HL-60 (cell line): ENCODE measurements at regions not wholly inside any gene's neighbourhood (a gene's known extent, or its start where the extent isn't known, plus 50 kb on each side); places are given as distances from the start of the nearest gene placed in this dataset.

Source experiments
- GABPA ChIP-seq: IDR thresholded peaks from 2 replicates; pipeline ENCODE4 v1.6.1; 2012; ENCODE audit warnings: low read depth
- TF ChIP-seq, protein P1 (sequence below): IDR thresholded peaks from one replicate; pipeline ENCODE4 v1.5.1; 2011; ENCODE audit warnings: low read length, control low read depth, inconsistent platforms; ENCODE audit not compliant: insufficient read depth

DNA sequence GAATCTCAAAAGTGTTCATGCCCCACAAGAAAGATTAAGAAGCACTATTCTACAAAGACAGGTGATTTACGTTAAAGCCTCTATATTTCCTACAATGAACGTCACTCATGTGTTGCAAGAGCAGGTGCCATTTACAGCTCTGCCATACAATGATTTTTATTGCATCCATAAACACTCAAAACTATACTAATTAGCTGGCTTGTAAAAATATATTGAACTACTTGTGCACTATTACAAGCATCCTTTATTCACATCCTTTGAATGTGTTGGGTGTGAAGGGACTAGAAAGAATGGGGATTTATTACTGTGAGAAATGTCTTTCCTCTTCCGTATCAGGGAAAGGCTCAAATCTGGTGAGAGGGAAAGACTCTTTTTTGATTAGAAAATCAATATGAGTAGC lies 50.7 kb upstream of the C3orf49 start:
- TF ChIP-seq, protein P1, sequence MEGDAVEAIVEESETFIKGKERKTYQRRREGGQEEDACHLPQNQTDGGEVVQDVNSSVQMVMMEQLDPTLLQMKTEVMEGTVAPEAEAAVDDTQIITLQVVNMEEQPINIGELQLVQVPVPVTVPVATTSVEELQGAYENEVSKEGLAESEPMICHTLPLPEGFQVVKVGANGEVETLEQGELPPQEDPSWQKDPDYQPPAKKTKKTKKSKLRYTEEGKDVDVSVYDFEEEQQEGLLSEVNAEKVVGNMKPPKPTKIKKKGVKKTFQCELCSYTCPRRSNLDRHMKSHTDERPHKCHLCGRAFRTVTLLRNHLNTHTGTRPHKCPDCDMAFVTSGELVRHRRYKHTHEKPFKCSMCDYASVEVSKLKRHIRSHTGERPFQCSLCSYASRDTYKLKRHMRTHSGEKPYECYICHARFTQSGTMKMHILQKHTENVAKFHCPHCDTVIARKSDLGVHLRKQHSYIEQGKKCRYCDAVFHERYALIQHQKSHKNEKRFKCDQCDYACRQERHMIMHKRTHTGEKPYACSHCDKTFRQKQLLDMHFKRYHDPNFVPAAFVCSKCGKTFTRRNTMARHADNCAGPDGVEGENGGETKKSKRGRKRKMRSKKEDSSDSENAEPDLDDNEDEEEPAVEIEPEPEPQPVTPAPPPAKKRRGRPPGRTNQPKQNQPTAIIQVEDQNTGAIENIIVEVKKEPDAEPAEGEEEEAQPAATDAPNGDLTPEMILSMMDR = no peak
- no peak for TF ChIP-seq GABPA
